GM18508 (cell line): ENCODE measurements at regions not wholly inside any gene's neighbourhood (a gene's known extent, or its start where the extent isn't known, plus 50 kb on each side); places are given as distances from the start of the nearest gene placed in this dataset.

ENCODE experiments used
- ATAC-seq: cut with Tn5 transposase; IDR thresholded peaks from one replicate; pipeline ENCODE4 v1.9.1; 2021; ENCODE audit warnings: moderate number of reproducible peaks; ENCODE audit not compliant: insufficient read depth, unreplicated experiment

DNA sequence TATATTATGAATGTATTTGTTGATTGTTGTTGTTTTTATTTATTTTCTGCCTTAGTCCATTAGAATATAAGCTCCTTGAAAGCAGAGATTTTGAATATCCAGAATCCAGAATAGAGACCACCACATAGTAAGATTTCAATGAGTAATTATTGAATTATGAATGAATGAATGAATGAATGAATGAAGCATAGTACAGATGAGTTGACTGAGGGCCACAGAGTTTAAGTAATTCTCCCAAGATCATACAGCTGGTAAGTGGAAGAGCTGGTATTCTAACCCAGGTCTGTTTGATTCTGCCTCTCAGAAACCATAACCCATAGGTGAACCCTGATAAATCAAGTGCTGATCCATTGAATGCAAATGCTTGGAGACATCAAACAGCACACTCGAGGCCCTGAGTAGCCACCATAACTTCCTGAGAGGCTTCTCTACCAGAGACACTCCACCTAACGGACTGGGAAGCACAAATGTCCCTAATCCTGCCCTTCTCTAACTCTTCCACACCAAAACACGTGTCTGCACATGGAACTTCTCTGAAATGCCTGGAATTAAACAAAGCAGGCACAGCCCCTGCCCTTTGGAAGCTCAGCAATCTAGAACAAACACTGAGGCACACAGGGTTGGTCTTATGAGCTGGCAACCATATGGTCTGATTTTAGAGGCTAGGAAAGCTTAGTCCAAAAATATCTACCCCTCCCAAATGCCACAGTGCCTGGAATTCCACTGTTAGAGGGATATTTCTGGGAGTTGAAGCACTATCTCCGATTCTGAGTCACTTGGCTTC is 190.1 kb downstream of the FOXO1 start:
- no peak for ATAC-seq

DNA sequence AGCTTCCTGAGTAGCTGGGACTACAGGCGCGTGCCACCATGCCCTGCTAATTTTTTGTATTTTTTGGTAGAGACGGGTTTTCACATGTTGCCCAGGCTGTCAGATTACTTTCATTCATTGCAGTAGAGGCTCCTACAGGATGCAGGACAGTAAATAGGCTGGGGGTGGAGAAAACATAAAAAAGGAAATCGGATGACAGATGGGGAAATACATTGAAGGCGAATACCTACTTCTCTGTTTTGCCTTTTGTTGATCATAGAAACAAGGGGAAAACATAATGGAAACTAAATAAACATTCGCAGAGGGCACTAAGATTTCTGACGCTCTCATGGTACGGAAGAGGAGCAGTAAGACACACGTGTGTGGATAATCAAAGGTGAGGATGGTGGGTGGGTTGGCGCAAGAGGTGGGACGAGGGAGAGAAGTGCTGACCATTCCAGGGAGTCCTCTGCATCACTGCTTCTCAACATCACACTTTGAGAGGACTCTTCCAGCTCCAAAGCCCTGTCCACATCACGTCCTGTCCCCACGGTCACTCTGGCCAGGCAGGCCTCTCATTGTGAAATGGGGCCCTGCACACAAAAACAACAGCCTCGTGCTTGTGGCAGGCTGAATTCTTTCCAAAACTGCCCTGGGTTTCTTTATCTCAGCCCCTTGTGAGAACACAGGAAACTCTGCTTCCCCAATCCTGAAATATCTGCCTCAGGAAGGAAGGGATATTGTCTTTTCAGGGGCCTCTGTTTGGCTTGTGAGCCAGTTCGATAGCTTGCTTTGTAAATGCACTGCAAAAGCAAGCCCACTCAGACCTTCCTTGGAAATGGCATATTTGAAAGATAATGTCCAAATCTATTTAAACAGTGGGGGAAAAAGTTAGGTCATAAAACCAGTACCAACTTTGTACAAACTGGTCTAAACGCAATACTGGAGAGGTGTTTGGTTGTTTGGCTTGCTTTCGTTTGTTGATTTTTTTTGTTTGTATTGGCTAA is 188.5 kb downstream of the FOXO1 start:
- no peak for ATAC-seq

DNA sequence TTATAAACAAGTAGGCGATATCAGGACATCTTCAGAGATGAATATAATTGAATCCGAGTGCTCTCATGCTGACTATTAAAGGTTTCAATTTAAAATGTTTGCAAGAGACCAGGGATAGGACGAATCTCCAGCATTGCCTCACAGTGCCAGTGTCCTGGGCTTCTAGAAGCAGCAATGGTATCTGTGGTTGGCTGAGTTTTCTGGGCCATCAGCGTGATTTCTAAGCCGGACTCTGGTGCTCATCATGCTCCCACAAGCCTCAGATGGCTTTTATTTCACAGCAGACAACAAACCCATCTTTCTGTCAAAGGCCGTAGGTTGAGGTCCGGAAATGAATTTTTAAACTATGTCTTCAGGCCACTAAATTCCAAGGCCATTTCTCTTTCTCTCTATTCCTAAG is 187.7 kb downstream of the FOXO1 start:
- no peak for ATAC-seq

DNA sequence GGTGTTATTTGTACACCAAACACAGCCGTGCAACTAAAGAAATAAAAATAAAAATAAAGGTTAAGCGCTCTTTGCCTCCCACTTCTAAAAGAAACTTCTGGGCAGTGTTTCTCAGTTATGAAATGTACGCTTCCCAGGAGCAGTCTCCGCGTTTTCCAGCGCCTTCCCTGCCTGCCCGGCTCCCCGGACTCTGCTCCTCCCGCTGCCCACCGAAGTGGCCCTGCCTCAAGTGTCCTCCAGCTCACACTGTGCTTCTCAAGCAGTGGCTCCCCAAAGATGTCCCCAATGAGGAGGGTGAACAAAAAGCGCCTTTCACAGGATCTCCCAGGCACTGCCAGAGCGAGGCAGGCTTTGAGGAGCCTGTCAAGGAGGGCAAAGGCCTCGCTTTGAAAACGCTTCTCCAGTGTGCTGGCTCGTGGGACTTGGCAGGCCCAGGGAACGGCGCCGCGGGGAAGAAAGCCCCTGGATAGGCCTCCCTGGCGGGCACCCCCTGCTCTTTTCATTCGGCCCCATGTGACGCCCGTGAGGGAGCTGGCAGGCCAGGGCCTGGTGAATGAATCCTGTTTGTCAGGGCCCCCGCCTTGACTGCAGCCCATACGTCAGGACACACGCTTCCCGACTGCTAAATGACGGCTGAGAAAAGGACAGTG is 187.1 kb downstream of the FOXO1 start:
- ATAC-seq: no peak

DNA sequence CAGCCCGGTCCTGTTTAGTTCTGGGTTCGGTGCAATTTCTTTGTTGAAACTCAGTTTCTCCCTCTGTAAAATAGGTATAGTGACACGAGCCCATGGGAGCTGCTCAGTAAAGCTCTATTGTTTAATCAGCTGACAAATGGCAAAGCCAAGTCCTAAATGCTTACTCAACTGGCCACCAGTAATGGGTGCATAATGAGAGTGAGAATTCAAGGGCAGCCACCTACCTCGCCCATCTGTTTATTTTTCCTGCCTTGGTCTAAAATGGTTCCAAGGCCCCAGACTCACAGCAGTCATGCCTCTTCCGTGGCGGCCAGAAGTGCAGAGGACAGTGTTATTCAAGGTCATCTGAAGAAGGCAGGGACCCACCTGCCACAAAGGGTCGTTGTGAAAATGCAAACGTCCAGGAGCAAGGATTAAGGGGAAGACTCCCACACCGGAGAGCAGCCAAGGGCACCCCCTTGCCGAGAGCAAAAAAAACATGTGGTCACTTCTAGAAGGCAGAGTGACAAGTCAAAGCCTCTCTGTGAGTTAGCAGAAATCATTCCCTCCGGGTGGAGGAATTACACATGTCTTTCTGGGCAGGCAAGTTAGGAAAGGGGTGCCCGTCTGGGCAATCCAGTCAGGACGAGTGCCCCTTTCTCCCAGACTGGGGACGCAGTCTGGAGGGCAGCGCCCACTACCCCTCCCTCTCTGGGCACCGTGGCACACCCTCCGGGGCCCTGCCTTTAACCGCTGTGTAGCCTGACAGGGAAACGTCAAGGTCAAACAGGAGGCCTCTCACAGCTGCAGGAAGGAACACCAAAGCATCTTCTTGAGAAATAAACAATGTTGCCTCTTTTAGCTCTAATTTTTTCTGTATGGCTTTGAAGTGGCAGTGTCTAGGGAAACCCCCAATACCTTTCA is 186.2 kb downstream of the FOXO1 start:
- no peak for ATAC-seq

DNA sequence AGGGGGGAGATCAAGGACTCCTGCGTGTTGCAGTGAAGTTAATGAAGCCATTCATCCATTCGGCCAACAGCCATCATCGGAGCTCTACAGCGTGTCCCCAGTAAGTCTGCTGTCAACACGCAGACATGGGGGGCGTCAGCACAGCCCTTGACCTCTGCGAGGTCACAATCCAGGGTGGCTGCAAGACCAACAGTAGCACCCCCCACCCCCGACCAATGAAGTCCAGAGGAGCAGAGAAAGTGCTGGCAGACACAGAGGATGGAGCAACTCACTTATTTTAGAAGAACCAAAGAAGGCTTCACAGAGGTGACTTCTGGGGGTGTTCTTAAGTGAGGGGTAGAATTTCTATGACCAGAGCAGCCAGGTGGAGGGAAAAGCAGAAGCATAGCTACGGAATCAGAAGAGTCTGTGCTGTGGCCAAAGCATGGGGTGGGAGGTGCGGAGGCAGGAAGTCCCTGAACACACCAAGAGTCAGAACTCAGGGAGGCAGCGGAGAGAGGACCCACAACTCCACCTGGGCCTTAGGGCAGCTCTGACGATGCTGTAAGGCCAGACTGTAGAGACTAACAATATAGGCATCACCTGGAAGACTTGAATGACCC is 185.4 kb downstream of the FOXO1 start:
- no peak for ATAC-seq

DNA sequence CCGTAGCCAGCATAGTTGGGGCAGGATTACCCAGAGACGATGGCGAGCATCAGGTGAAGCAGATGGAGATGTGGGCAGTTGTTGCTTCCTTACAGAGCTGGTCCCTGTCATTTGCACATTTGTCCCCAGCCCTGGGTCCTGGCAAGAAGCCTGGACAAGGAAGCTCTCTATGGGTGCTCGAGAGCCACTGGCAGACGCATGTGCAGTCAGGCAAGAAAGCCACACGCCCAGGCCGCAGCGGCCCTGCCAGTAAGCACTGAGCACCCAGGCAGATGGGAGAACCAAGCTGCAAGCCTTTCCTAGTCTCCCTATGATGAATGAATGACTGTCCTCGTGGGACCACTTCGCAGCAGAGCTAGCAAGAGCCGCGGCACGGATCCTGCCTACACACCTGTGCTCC is 182.8 kb downstream of the FOXO1 start:
- no peak for ATAC-seq

DNA sequence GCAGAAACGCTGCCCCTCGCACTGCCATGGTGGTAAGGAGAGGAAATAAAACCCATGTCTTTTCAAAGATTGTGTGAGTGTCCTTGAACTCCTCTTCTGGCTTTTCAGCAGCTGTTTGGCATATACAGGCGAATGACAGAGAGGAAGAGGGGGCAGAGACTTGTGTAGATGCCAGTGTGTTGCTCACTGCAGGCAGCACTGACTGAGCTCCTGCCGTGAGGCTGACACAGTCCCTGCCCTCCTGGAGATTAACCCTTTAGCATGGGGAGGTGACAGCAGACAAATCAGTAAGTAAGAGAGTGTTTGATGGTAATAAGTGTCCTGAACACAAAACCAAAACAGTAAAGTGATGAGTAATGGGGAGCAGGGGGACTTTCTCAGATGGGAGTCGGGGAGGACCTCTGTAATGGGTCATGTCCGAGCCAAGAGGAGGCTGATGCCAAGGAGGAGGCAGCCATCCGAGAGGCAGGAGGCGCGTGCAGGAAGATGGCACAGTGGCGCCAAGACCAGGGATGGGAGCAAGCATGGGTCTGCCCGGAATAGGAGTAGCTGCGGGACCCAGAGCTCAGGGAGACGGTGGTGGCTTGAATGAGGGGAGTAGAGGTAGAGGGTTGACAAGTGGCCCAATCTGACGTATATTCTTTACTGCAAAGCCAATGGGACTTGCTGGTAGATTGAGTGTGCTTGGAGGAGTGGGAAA is 182.2 kb downstream of the FOXO1 start:
- ATAC-seq: no peak

DNA sequence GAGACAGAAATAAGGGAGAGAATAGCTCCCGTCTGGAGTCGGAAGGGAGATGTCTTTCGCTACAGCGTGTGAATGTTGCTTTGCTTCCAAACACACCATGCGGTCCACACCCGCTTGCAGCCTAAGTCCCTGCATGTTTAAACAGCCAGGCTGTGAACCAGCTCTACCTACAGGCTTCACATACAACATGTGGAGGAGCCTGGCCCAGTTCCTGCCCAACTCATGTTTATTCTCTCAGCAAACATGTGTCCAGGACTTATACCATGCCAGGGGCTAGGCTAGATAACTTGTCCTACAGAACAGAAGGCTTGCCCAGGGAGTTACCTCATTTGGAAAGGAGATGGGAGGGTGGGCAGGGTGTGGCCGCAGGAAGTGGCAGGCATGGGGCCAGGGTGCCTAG is 181.5 kb downstream of the FOXO1 start:
- ATAC-seq: no peak

DNA sequence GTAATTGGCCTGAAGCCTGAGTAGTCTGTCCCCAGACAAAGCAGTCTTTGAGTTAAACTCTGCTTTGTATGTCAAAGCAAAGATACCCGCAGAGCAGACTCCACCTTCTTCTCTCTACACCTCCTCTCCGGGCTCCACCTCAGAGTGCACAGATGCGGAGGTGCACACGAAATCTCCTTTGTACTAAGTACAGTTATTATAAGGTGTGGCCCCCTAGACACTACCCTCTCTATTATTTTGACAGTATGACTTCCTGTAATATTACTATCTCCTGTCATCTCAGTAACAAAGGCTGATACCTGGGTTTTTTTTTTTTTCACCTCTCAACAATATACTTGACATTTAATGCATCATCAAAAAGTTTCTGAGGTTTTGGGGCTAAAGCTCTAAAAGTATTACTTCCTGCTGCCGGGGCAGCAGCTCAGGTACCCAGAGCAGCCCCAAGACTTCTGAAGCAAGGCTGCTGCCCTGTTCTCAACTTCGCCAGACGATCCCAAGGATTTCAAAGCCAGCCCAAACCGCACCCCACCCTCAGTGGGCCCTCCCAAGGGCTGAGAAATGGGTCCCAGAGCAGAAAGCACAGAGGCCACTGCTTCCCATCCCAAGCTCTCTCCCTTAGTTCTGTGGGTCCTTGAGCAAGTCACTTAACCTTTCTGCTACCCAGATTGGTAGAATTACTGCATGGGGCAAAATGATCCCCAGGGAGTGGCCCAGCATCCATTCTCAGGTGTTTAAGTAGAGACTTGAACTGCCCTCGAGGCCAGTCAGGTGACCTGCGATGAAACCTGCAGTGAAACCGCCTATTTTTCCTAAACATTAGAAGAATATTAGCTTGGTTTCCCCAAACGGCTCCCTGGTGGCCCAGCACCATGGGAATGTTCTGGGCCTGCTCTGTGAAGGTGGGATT is 180.6 kb downstream of the FOXO1 start:
- ATAC-seq: peak; percentile 62

DNA sequence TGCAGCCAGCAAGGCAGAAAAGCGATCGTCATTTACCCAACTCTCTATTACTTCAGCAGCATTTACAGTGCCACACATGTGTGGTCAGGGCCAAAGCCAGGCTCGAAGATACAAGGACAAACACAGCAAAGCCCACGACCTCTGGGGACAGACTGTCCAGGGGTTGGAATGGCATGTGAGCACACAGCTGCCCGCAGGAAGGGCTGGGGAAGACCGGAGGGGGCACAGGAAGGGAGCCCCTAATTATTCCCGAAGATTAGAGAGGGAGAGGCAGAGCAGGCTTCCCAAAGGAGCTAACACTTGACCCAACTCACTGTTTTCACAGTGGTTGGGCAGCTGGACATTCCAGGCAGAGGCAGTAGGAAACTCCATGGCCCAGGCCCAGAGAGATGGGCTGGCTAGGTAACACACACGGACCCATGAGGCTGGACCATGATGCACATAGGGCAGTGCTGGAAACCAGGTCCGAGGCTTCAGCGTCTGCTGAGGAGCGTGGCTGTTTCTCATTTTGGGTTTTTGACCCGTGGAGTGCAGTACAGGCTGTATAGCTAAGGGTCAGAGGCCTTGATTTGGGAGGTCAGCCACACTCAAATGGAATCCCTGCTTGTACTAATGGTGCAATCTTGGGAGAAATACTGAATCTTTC is 179.8 kb downstream of the FOXO1 start:
- no peak for ATAC-seq

DNA sequence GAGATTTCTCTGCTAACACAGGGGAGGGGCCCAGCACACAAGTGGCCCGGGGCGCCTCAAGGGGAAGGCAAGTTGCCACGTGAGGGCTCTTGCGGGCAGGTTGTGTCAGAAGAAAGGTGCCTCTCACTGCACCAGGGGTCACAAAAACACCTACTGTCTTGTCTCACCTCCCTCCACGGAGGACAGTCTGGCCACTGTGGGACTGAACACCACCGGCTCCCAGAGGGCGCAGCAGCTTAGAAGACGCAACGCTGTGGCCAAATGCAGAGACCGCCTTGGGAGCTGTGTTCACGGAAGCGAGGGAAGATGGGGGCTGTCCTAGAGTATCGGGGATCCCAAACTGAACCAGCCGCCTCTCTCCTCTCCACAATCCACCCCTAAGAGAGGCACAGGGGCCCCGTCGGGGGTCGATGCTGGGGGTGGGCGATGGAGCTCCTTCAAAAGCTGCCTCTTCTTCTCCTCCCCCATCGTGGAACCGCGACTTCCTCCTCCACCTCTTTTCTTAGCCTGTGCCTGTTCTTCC is 177.5 kb downstream of the FOXO1 start:
- no peak for ATAC-seq

DNA sequence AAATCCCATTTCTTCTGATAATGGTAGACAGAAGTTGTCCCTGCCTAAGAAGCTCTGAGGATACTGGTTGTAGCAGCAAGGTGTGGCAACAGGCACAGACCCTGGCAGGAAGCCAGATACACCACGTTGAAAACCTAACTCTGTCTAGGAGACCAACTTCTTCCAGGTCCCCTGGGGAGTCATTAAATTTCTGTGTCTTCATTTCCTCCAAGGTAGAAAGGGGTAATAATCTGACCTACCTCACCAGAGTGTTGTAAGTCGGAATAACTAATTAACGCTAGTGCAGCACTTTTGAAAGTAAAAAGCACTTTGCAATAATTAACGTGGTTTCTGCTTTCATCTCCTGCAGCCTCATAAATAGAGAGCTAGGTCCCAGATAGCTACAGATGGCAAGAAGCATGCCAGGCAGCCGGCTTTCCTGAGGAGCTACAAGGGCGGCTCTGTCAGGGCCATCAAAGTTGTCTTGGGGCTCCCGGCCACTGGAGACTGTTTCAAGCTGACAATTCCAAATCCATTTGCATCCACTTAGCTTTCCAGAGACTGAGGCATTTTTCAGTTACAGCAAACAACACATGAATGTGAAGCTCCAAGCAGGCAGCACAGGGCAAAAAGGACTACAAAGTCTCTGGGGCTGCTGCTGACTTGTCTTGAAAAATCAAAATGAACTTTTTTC is 176.2 kb downstream of the FOXO1 start:
- ATAC-seq: no peak

DNA sequence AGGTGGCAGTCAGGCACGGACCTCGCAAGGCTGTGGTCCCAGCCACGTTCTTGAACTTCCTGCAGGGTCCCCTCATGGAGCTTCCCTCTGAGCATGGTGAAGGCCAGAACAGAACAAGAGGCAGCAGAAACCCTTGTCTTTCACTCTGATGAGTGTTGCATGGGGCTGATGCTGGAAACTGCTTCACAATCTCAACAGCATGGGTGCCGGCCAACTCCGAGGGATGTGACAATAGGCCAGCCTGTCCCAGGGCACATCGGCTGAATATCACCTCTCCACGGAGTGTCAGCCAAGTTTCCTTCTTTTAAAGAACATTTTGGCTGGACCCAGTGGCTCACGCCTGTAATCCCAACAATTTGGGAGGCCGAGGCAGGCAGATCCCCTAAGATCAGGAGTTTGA is 173.9 kb downstream of the FOXO1 start:
- no peak for ATAC-seq

DNA sequence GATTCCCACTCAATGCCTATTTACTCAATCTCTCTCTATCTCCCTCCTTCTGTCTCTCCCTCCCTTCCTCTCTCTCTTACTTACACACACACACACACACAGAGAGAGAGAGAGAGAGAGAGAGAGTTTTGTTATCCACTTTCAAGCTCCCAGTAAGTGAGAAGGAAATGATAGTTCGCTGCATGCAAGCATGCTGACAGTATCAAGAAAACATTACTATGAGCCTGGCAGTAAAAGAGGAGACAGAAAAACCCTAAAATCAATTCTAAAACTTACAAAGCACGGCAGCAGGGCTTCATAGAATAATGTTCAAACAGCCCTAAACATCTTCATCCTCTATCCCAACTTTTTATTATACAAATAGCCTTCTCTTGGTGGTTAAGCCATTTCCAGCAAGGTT is 171.9 kb downstream of the FOXO1 start:
- ATAC-seq: no peak

DNA sequence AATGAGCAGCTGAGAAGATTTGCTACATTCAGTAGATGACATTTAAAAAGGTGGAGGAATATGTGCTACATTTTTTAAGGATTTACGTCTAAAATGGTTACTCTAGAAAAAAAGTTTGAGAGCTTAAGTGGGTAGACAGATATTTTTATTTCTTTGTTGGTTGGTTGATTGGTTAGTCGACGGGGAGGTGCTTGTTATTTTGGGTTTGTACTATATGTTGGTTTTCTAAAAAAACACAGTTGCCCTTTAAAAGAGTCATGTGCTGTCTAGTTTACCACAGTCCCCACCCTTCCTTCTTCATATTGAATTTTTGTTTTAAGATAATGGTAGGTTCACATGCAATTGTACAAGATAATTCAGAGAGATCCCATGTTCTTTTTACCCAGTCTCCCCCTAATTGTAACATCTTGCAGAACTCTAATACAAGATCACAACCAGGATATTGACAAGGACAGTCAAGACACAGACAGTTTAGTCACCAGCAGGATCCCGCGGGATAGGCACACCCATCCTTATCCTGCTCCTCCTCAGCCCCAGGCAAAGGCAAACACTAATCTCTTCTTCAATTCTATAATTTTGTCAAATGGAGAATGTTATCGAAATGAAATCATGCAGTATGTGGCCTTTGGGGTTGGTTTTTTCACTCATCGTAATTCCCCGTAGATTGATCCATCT is 171.4 kb downstream of the FOXO1 start:
- no peak for ATAC-seq
